Lower leg skin (tissue), 4 donors: ENCODE measurements at regions not wholly inside any gene's neighbourhood (a gene's known extent, or its start where the extent isn't known, plus 50 kb on each side); places are given as distances from the start of the nearest gene placed in this dataset.

Source experiments
- DNase-seq, 2 donors: peaks; one replicate each; pipeline ENCODE4 v3.0.0-alpha.2; 2019; ENCODE audit warnings: low spot score in 2 of 2
- H3K4me3 ChIP-seq: fragments of 200-600 bp; sonication (generic); 2 replicates; pipeline ENCODE4 v1.5.1; 2017; ENCODE audit warnings: mild to moderate bottlenecking, low read depth; ENCODE audit not compliant: poor library complexity, severe bottlenecking
- POLR2A ChIP-seq, 2 donors: fragments of 450-650 bp; IDR thresholded peaks; one replicate each; pipeline ENCODE4 v1.6.1; 2016 to 2017; ENCODE audit warnings: antibody characterized with exemption in 2 of 2, mild to moderate bottlenecking in 1 of 2, moderate library complexity in 1 of 2
- WGBS, 2 donors: methylation state at CpG; one replicate each; pipeline ENCODE4 v1.1.5; 2018; 5-methylcytosine and 5-hydroxymethylcytosine counted together
- intact Hi-C: fragments of 100-400 bp; cut with DNase I; formaldehyde crosslinking; loops from one replicate; pipeline ENCODE4 v1.15.0; 2023; ENCODE audit warnings: low total_unique reads
- TF ChIP-seq, protein P1 (sequence below), 3 donors: fragments of 450-650 bp; IDR thresholded peaks; one replicate each; pipeline ENCODE4 v1.5.1; 2016; ENCODE audit warnings: antibody characterized with exemption in 3 of 3, mild to moderate bottlenecking in 3 of 3, moderate library complexity in 2 of 3

DNA sequence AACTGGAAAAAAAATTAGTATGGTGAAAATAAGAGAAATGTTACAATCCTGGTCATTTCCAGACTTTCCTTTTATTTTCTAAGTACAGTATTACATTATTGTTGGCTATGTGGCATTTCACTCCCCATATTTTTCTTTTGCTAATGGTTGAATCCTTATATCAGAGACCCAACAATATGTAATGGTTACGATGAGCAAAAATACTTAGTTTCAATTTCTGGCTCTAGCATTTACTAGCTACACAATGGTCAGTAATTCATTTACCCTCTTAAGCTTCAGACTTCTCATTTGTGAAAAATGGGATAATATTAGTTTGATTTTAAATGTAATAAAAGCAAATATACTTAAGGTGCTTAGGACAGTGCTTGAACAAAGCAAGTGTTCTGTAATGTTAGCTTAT, 942.9 kb upstream of the PABPC4L start:
- no peak for DNase-seq
- no peak for TF ChIP-seq POLR2A (IDR thresholded peaks at IDR 0.05)
- TF ChIP-seq, protein P1, sequence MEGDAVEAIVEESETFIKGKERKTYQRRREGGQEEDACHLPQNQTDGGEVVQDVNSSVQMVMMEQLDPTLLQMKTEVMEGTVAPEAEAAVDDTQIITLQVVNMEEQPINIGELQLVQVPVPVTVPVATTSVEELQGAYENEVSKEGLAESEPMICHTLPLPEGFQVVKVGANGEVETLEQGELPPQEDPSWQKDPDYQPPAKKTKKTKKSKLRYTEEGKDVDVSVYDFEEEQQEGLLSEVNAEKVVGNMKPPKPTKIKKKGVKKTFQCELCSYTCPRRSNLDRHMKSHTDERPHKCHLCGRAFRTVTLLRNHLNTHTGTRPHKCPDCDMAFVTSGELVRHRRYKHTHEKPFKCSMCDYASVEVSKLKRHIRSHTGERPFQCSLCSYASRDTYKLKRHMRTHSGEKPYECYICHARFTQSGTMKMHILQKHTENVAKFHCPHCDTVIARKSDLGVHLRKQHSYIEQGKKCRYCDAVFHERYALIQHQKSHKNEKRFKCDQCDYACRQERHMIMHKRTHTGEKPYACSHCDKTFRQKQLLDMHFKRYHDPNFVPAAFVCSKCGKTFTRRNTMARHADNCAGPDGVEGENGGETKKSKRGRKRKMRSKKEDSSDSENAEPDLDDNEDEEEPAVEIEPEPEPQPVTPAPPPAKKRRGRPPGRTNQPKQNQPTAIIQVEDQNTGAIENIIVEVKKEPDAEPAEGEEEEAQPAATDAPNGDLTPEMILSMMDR (IDR thresholded peaks at IDR 0.05): no peak
- intact Hi-C loops: no loop called here
- WGBS, 2 donors: 82 to 88% methylated on average over 1 of the region's 1 CpG
- no peak overlapping the region for H3K4me3 ChIP-seq

DNA sequence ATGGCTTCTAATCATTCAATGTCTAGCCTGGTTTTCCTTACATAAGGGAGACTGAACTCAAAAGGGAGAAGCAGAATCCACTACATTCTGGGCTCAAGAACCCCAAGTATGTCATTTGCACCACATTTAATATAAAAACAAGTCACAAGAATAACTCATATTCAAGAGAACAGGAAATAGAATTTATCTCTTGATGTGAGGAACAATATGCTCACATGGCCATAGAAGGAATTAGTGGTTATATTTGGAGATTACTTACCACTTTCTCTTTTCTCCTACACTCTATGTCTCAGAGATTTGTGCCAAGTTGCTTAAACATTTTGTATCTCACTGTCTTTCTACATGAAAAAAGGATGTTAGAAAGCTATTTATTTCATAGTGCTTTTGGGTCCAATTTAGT, 922.6 kb upstream of the PABPC4L start:
- no peak overlapping the region for H3K4me3 ChIP-seq
- no peak for DNase-seq
- TF ChIP-seq POLR2A (IDR thresholded peaks at IDR 0.05): no peak
- TF ChIP-seq, protein P1 (IDR thresholded peaks at IDR 0.05): no peak
- intact Hi-C loops: no loop called here

DNA sequence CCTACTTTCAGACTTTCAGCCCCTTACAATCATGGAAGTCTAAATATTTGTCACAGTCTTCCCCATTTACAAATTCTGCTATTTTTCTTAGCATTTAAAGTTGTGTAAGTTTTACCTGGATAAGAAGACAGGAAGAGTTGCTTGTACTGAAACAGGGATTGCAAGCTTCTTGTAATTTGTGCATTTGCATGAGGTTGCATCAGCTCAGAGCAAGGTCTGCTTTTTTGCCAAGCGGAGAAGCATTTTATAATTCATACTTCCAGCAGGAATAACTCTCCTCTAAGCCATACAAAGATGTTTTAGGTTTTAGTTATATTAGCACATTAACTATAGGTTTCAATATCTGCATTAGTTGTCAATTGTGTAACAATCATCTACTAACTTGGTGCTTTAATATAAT, 922.0 kb upstream of the PABPC4L start:
- H3K4me3 ChIP-seq: no peak overlapping the region
- intact Hi-C loops: no loop called here
- DNase-seq: no peak
- 97 to 100% methylated on average over 1 of the region's 1 CpG for WGBS, 2 donors
- no peak for TF ChIP-seq POLR2A (IDR thresholded peaks at IDR 0.05)
- TF ChIP-seq, protein P1 (IDR thresholded peaks at IDR 0.05): no peak

DNA sequence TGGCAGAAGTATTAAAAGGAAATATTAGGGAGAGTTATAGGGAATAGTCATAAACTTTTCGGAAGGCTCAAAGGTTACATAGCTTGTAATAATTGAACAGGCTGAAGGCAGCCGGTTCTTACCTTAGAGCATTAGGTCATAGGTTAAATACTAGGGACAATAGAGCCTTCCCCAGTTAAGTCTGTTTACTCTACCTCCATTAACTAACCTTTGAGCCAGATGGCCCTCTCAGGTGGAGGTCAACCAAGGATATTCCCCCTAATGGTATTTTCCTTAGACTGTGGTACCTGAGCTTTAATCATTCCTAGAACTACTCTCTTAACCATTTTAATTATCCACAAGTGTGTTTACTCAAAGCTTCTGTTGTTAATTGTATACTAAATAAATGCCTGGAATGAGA, 920.9 kb upstream of the PABPC4L start:
- TF ChIP-seq, protein P1 (IDR thresholded peaks at IDR 0.05): no peak
- no peak for TF ChIP-seq POLR2A (IDR thresholded peaks at IDR 0.05)
- no peak overlapping the region for H3K4me3 ChIP-seq
- DNase-seq: no peak
- 63 to 64% methylated on average over 2 of the region's 2 CpGs for WGBS, 2 donors
- intact Hi-C loops: no loop called here

DNA sequence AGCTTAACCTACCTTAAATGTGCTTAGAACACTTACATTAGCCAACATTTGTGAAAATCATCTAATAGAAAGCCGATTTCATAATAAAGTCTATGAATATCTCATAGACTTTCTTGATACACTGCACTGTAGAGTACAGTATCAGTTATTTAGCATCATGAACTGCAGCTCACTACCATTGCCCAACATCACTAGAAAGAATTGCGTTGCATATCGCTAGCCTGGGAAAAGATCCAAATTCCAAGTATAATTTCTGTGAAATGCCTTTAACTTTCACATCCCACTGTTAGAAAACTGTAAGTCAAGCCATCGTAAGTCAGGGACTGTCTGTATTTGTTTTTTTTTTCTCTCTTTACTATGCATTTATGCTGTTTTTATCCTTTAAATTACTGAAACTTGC, 918.6 kb upstream of the PABPC4L start:
- no peak overlapping the region for H3K4me3 ChIP-seq
- TF ChIP-seq POLR2A (IDR thresholded peaks at IDR 0.05): no peak
- TF ChIP-seq, protein P1 (IDR thresholded peaks at IDR 0.05): no peak
- WGBS, 2 donors: 75 to 78% methylated on average over 4 of the region's 4 CpGs
- intact Hi-C loops: no loop called here
- no peak for DNase-seq

DNA sequence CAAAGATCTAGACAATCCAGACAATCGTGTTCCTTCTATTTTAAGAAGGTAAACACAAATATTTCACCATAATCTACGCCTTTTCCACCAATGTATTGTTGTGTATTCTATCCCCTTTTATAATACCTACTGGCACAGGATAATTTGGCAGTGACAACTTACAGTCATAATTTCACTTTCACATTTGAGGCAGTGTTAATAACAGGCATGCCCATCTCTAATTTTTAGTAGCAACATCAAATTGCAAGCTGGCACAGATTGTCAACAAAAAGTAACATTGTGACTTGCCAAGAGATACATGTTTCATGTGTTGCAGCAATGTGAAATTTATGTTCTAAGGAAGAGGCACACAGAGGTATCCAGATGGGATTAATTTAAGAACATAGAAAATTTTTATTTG, 912.5 kb upstream of the PABPC4L start:
- TF ChIP-seq POLR2A (IDR thresholded peaks at IDR 0.05): no peak
- TF ChIP-seq, protein P1 (IDR thresholded peaks at IDR 0.05): no peak
- intact Hi-C loops: no loop called here
- H3K4me3 ChIP-seq: no peak overlapping the region
- no peak for DNase-seq
- 36 to 55% methylated on average over 2 of the region's 2 CpGs for WGBS, 2 donors
